ENCODE measurements at regions not wholly inside any gene's neighbourhood (a gene's known extent, or its start where the extent isn't known, plus 50 kb on each side); places are given as distances from the start of the nearest gene placed in this dataset.

DNA sequence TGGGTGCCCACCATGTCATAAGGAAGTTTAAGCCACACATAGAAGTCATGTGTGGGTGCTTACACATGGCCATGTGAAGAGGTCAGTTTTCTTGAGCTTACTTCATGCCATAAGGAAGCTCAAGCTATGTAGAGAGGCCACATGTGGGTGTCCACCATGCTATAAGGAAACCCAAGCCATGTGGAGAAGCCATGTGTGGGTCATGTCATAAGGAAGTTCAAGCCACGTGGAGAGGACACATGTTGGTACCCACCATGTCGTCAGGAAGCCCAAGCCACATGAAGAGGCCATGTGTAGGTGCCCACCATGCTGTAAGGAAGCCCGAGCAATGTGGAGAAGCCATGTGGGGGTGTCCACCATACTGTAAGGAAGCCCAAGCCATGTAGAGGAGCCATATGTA lies 1089.2 kb upstream of the AUTS2 start:
- no peak overlapping the region for H3K4me3 ChIP-seq
- intact Hi-C loops (cut with DNase I; ENCODE audit: low total_unique reads) (no loop called here), in situ Hi-C loops (cut with MboI; ENCODE audit: low sequenced_read_pairs in 4 of 4) (no loop called here)

DNA sequence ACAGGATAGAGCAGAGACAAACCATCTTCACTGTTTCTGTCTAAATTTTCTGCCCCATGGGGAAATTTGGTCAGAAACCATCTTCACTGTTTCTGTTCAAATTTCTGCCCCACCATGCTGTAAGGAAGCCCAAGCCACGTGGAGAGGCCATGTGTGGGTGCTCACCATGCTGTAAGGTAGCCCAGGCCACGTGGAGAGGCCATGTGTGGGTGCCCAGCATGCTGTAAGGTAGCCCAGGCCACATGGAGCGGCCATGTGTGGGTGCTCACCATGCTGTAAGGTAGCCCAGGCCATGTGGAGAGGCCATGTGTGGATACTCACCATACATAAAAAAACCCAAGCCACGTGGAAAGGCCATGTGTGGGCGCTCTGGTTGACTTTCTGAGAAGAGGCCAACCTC lies 1088.7 kb upstream of the AUTS2 start:
- Histone ChIP-seq H3K36me3 (no peaks in the 10 kb centered on the region), H3K27me3 (no peaks in the 10 kb centered on the region), H3K27ac (no peak overlapping the region), H3K4me1 (no peaks in the 10 kb centered on the region), H3K9me3 (no peaks in the 10 kb centered on the region), H3K4me3 (no peak overlapping the region)
- ATAC-seq: no peak
- in situ Hi-C loops (cut with MboI; ENCODE audit: low sequenced_read_pairs in 4 of 4) (no loop called here), intact Hi-C loops (cut with DNase I; ENCODE audit: low total_unique reads) (no loop called here)
- DNase-seq: no peak
- no peak for TF ChIP-seq CTCF (IDR thresholded peaks at IDR 0.05 in 4 of 5, conservative IDR thresholded peaks at IDR 0.05 in 1 of 5)
- TF ChIP-seq POLR2A (IDR thresholded peaks at IDR 0.05): no peak

More for the DNA sequence above, 1089.2 kb upstream of the AUTS2 start:
- TF ChIP-seq CTCF (IDR thresholded peaks at IDR 0.05 in 4 of 5, conservative IDR thresholded peaks at IDR 0.05 in 1 of 5) (no peak), POLR2A (IDR thresholded peaks at IDR 0.05) (no peak)
- Histone ChIP-seq H3K36me3 (no peaks in the 10 kb centered on the region), H3K27me3 (no peaks in the 10 kb centered on the region), H3K27ac (no peak overlapping the region), H3K4me1 (no peaks in the 10 kb centered on the region), H3K9me3 (no peaks in the 10 kb centered on the region)
- no peak for ATAC-seq
- no peak for DNase-seq

GRCh38 chr7:68511281-68511680 lies 1087.0 kb upstream of the AUTS2 start:
- Histone ChIP-seq H3K4me3 (no peak overlapping the region), H3K27me3 (no peaks in the 10 kb centered on the region), H3K4me1 (no peaks in the 10 kb centered on the region), H3K27ac (no peak overlapping the region), H3K9me3 (no peaks in the 10 kb centered on the region), H3K36me3 (no peaks in the 10 kb centered on the region)
- intact Hi-C loops (cut with DNase I; ENCODE audit: low total_unique reads) (no loop called here), in situ Hi-C loops (cut with MboI; ENCODE audit: low sequenced_read_pairs in 4 of 4) (no loop called here)
- DNase-seq: no peak
- TF ChIP-seq CTCF (IDR thresholded peaks at IDR 0.05 in 4 of 5, conservative IDR thresholded peaks at IDR 0.05 in 1 of 5) (no peak), POLR2A (IDR thresholded peaks at IDR 0.05) (no peak)
- no peak for ATAC-seq

GRCh38 chr7:68512466-68512865 lies 1085.8 kb upstream of the AUTS2 start:
- intact Hi-C loops (cut with DNase I; ENCODE audit: low total_unique reads): no loop called here
- H3K4me1 ChIP-seq: no peaks in the 10 kb centered on the region
- no peaks in the 10 kb centered on the region for H3K27me3 ChIP-seq
- in situ Hi-C loops (cut with MboI; ENCODE audit: low sequenced_read_pairs in 4 of 4): no loop called here
- no peaks in the 10 kb centered on the region for H3K36me3 ChIP-seq
- H3K27ac ChIP-seq: no peak overlapping the region
- DNase-seq (no peak), ATAC-seq (no peak)
- TF ChIP-seq CTCF (IDR thresholded peaks at IDR 0.05 in 4 of 5, conservative IDR thresholded peaks at IDR 0.05 in 1 of 5) (no peak), POLR2A (IDR thresholded peaks at IDR 0.05) (no peak)
- no peaks in the 10 kb centered on the region for H3K9me3 ChIP-seq
- H3K4me3 ChIP-seq: no peak overlapping the region

- Histone ChIP-seq H3K27me3 (no peaks in the 10 kb centered on the region), H3K36me3 (no peaks in the 10 kb centered on the region), H3K27ac (no peak overlapping the region), H3K4me1 (no peaks in the 10 kb centered on the region), H3K4me3 (no peak overlapping the region), H3K9me3 (no peaks in the 10 kb centered on the region)
- in situ Hi-C loops (cut with MboI; ENCODE audit: low sequenced_read_pairs in 4 of 4): no loop called here
- TF ChIP-seq POLR2A (IDR thresholded peaks at IDR 0.05) (no peak), CTCF (IDR thresholded peaks at IDR 0.05 in 4 of 5, conservative IDR thresholded peaks at IDR 0.05 in 1 of 5) (no peak)
- no peak for DNase-seq
- intact Hi-C loops (cut with DNase I; ENCODE audit: low total_unique reads): no loop called here
- ATAC-seq: no peak
Observed at GRCh38 chr7:68518060-68518459, 1080.2 kb upstream of the AUTS2 start.

Data from gastrocnemius medialis (tissue), 4 donors.